DOHH2 (cell line): ENCODE measurements at regions not wholly inside any gene's neighbourhood (a gene's known extent, or its start where the extent isn't known, plus 50 kb on each side); places are given as distances from the start of the nearest gene placed in this dataset.

Source experiments
- EZH2phosphoT487 ChIP-seq: fragments of 200-600 bp; sonication (generic); IDR thresholded peaks from 2 replicates; pipeline ENCODE4 v1.6.1; 2017; ENCODE audit warnings: borderline replicate concordance, mild to moderate bottlenecking, antibody characterized with exemption, low read length, moderate library complexity, mixed read lengths
- TF ChIP-seq, protein P1 (sequence below): fragments of 200-600 bp; sonication (generic); IDR thresholded peaks from one replicate; pipeline ENCODE4 v1.5.1; 2014; ENCODE audit warnings: antibody characterized with exemption, mild to moderate bottlenecking, low read depth, low read length; ENCODE audit not compliant: poor library complexity, severe bottlenecking

DNA sequence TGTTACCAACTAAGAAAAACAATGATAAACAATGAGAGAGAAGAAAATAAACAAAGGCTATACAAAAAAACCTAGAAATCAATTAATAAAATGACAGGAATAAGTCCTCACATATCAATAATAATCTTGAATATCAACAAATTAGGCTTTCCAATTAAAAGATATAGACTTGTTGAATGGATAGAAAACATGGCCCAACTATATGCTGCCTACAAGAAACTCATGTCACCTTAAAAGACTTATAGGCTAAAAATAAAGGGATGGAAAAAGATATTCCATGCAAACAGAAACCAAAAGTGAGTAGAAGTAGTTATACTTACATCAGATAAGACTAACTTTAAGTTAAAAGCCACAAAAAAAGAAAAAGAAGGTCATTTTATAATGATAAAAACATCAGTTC is 183.9 kb downstream of the MYRFL start:
- TF ChIP-seq, protein P1, sequence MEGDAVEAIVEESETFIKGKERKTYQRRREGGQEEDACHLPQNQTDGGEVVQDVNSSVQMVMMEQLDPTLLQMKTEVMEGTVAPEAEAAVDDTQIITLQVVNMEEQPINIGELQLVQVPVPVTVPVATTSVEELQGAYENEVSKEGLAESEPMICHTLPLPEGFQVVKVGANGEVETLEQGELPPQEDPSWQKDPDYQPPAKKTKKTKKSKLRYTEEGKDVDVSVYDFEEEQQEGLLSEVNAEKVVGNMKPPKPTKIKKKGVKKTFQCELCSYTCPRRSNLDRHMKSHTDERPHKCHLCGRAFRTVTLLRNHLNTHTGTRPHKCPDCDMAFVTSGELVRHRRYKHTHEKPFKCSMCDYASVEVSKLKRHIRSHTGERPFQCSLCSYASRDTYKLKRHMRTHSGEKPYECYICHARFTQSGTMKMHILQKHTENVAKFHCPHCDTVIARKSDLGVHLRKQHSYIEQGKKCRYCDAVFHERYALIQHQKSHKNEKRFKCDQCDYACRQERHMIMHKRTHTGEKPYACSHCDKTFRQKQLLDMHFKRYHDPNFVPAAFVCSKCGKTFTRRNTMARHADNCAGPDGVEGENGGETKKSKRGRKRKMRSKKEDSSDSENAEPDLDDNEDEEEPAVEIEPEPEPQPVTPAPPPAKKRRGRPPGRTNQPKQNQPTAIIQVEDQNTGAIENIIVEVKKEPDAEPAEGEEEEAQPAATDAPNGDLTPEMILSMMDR: no peak
- no peak for TF ChIP-seq EZH2phosphoT487
